H1 (cell line): ENCODE measurements at regions not wholly inside any gene's neighbourhood (a gene's known extent, or its start where the extent isn't known, plus 50 kb on each side); places are given as distances from the start of the nearest gene placed in this dataset.

Experiments
- CHD7 ChIP-seq: fragments of 300-600 bp; sonication (generic); IDR thresholded peaks from 2 replicates; pipeline ENCODE4 v1.7.1; 2012; ENCODE audit warnings: low read length, moderate library complexity, mild to moderate bottlenecking, inconsistent platforms; ENCODE audit not compliant: insufficient replicate concordance
- JUND ChIP-seq: IDR thresholded peaks from 2 replicates; pipeline ENCODE4 v1.6.1; 2011; ENCODE audit warnings: mild to moderate bottlenecking, improper control_type of control experiment, low read length
- RAD21 ChIP-seq, 2 experiments: IDR thresholded peaks in 1 of 2; conservative IDR thresholded peaks in 1 of 2; 2 replicates each; pipeline ENCODE4 v1.6.1; 2011; ENCODE audit warnings: low read depth in 2 of 2, low read length in 2 of 2, improper control_type of control experiment in 1 of 2, inconsistent platforms in 1 of 2, mild to moderate bottlenecking in 1 of 2, moderate library complexity in 1 of 2

DNA sequence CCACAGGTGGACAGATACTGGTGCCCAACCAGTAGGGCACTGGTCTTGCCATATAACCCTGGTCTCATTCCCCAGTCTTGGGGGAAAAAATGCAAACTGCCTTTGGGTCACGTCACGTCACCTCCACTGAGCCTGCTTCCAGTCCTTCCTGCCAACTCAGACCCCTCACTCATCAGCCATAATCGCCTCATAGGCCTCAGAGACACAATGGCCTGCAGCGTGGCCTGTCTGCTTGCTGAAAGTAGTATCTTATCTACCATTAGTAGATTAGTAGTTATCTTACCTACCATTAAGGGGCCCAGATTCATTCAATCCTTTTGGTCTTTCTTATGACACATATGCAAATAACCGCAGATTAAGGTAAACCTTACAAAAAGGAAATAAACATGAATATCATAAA, 93.8 kb downstream of the FAM174B start (continued):
- TF ChIP-seq CHD7, result no peak
- no peak for TF ChIP-seq JUND
- TF ChIP-seq RAD21 (IDR thresholded peaks at IDR 0.05 in 1 of 2, conservative IDR thresholded peaks at IDR 0.05 in 1 of 2; ENCODE audit: low read depth in 2 of 2, low read length in 2 of 2), result no peak
- TF ChIP-seq, all 59 proteins: peak for 0
